GM12878 (cell line): ENCODE measurements at regions not wholly inside any gene's neighbourhood (a gene's known extent, or its start where the extent isn't known, plus 50 kb on each side); places are given as distances from the start of the nearest gene placed in this dataset.

ENCODE experiments used
- CHD2 ChIP-seq: IDR thresholded peaks from 2 replicates; pipeline ENCODE4 v1.6.1; 2011; ENCODE audit warnings: low read depth, low read length, improper control_type of control experiment, borderline replicate concordance
- PAX8 ChIP-seq: fragments of 450-650 bp; IDR thresholded peaks from 2 replicates; pipeline ENCODE4 v1.6.1; 2017; ENCODE audit warnings: mild to moderate bottlenecking, moderate library complexity
- STAT1 ChIP-seq: fragments of 450-650 bp; conservative IDR thresholded peaks from 2 replicates; pipeline ENCODE4 v1.6.1; 2014; ENCODE audit warnings: antibody characterized with exemption, mild to moderate bottlenecking
- TF ChIP-seq, protein P1 (sequence below): IDR thresholded peaks from 2 replicates; pipeline ENCODE4 v1.6.1; 2012; ENCODE audit warnings: mild to moderate bottlenecking, low read depth, low read length
- TF ChIP-seq, protein P2 (sequence below): fragments of 450-650 bp; formaldehyde crosslinking; IDR thresholded peaks from 2 replicates; pipeline ENCODE4 v1.4.0; 2020; ENCODE audit warnings: mild to moderate bottlenecking, moderate library complexity
- TF ChIP-seq, protein P3 (sequence below): fragments of 450-650 bp; IDR thresholded peaks from 2 replicates; pipeline ENCODE4 v1.6.1; 2017; ENCODE audit warnings: low read depth, mild to moderate bottlenecking, moderate library complexity
- TF ChIP-seq, protein P4 (sequence below): IDR thresholded peaks from 2 replicates; pipeline ENCODE4 v1.6.1; 2012; ENCODE audit warnings: low read length, inconsistent platforms

DNA sequence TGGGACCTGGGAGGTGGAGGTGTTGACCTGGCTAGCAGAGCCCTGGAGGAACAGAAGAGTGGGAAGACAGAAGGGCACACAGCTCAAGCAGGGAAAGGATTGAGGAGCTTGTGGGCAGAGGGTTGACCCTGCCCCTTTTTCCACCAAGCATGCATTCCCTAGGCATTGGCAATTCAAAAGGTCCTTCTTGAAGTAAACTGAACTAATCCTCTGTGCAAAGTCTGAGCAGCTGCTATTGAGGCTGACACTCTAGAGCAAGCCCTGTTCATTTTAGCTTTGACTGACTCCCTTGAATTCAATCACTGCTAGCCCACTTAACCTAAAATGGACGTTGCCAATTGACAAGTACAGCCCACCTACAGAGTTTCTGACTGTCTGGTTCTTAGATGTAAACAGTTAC is 116.5 kb upstream of the TNS3 start (continued):
- TF ChIP-seq, protein P1, sequence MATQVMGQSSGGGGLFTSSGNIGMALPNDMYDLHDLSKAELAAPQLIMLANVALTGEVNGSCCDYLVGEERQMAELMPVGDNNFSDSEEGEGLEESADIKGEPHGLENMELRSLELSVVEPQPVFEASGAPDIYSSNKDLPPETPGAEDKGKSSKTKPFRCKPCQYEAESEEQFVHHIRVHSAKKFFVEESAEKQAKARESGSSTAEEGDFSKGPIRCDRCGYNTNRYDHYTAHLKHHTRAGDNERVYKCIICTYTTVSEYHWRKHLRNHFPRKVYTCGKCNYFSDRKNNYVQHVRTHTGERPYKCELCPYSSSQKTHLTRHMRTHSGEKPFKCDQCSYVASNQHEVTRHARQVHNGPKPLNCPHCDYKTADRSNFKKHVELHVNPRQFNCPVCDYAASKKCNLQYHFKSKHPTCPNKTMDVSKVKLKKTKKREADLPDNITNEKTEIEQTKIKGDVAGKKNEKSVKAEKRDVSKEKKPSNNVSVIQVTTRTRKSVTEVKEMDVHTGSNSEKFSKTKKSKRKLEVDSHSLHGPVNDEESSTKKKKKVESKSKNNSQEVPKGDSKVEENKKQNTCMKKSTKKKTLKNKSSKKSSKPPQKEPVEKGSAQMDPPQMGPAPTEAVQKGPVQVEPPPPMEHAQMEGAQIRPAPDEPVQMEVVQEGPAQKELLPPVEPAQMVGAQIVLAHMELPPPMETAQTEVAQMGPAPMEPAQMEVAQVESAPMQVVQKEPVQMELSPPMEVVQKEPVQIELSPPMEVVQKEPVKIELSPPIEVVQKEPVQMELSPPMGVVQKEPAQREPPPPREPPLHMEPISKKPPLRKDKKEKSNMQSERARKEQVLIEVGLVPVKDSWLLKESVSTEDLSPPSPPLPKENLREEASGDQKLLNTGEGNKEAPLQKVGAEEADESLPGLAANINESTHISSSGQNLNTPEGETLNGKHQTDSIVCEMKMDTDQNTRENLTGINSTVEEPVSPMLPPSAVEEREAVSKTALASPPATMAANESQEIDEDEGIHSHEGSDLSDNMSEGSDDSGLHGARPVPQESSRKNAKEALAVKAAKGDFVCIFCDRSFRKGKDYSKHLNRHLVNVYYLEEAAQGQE, result no peak
- TF ChIP-seq, protein P2, sequence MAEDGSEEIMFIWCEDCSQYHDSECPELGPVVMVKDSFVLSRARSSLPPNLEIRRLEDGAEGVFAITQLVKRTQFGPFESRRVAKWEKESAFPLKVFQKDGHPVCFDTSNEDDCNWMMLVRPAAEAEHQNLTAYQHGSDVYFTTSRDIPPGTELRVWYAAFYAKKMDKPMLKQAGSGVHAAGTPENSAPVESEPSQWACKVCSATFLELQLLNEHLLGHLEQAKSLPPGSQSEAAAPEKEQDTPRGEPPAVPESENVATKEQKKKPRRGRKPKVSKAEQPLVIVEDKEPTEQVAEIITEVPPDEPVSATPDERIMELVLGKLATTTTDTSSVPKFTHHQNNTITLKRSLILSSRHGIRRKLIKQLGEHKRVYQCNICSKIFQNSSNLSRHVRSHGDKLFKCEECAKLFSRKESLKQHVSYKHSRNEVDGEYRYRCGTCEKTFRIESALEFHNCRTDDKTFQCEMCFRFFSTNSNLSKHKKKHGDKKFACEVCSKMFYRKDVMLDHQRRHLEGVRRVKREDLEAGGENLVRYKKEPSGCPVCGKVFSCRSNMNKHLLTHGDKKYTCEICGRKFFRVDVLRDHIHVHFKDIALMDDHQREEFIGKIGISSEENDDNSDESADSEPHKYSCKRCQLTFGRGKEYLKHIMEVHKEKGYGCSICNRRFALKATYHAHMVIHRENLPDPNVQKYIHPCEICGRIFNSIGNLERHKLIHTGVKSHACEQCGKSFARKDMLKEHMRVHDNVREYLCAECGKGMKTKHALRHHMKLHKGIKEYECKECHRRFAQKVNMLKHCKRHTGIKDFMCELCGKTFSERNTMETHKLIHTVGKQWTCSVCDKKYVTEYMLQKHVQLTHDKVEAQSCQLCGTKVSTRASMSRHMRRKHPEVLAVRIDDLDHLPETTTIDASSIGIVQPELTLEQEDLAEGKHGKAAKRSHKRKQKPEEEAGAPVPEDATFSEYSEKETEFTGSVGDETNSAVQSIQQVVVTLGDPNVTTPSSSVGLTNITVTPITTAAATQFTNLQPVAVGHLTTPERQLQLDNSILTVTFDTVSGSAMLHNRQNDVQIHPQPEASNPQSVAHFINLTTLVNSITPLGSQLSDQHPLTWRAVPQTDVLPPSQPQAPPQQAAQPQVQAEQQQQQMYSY (CRISPR knock-in tag), result no peak
- TF ChIP-seq, protein P3, sequence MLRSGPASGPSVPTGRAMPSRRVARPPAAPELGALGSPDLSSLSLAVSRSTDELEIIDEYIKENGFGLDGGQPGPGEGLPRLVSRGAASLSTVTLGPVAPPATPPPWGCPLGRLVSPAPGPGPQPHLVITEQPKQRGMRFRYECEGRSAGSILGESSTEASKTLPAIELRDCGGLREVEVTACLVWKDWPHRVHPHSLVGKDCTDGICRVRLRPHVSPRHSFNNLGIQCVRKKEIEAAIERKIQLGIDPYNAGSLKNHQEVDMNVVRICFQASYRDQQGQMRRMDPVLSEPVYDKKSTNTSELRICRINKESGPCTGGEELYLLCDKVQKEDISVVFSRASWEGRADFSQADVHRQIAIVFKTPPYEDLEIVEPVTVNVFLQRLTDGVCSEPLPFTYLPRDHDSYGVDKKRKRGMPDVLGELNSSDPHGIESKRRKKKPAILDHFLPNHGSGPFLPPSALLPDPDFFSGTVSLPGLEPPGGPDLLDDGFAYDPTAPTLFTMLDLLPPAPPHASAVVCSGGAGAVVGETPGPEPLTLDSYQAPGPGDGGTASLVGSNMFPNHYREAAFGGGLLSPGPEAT, result no peak
- TF ChIP-seq STAT1, result no peak
- TF ChIP-seq, protein P4, sequence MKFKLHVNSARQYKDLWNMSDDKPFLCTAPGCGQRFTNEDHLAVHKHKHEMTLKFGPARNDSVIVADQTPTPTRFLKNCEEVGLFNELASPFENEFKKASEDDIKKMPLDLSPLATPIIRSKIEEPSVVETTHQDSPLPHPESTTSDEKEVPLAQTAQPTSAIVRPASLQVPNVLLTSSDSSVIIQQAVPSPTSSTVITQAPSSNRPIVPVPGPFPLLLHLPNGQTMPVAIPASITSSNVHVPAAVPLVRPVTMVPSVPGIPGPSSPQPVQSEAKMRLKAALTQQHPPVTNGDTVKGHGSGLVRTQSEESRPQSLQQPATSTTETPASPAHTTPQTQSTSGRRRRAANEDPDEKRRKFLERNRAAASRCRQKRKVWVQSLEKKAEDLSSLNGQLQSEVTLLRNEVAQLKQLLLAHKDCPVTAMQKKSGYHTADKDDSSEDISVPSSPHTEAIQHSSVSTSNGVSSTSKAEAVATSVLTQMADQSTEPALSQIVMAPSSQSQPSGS, result no peak
- TF ChIP-seq PAX8, result no peak
- TF ChIP-seq CHD2, result no peak
